Kidney epithelial cell (primary cell): ENCODE measurements at regions not wholly inside any gene's neighbourhood (a gene's known extent, or its start where the extent isn't known, plus 50 kb on each side); places are given as distances from the start of the nearest gene placed in this dataset.

Experiments used
- DNase-seq: peaks from one replicate; pipeline ENCODE4 v3.0.0-alpha.2; 2010; ENCODE audit warnings: low read depth
- H3K27me3 ChIP-seq: 2 replicates; pipeline ENCODE4 v1.6.0; 2011; ENCODE audit warnings: low read length; ENCODE audit not compliant: control insufficient read depth, insufficient read depth
- H3K36me3 ChIP-seq: 2 replicates; pipeline ENCODE4 v1.5.1; 2011; ENCODE audit warnings: low read length; ENCODE audit not compliant: control insufficient read depth, insufficient read depth
- H3K4me3 ChIP-seq: 2 replicates; pipeline ENCODE4 v1.5.1; 2011; ENCODE audit warnings: low read depth, mild to moderate bottlenecking, control low read depth, low read length
- CTCF ChIP-seq: IDR thresholded peaks from 2 replicates; pipeline ENCODE4 v1.5.1; 2011; ENCODE audit warnings: mild to moderate bottlenecking, moderate library complexity, low read length, control low read depth, inconsistent platforms; ENCODE audit not compliant: insufficient read depth, poor library complexity, severe bottlenecking

GRCh38 chr14:104333646-104334423 lies 195.4 kb downstream of the KIF26A start:
- TF ChIP-seq CTCF, result no peak
- no peaks in the 10 kb centered on the region for H3K36me3 ChIP-seq
- no peak overlapping the region for H3K4me3 ChIP-seq
- no peak for DNase-seq
- H3K27me3 ChIP-seq, result no peaks in the 10 kb centered on the region

- no peak for TF ChIP-seq CTCF
- DNase-seq, result no peak
- Histone ChIP-seq H3K4me3 (no peak overlapping the region), H3K36me3 (no peaks in the 10 kb centered on the region), H3K27me3 (no peaks in the 10 kb centered on the region)
Measured at GRCh38 chr14:104334424-104335161, 196.2 kb downstream of the KIF26A start.

- DNase-seq, result no peak
- H3K4me3 ChIP-seq, result no peak overlapping the region
- no peaks in the 10 kb centered on the region for H3K36me3 ChIP-seq
- TF ChIP-seq CTCF, result no peak
- H3K27me3 ChIP-seq, result no peaks in the 10 kb centered on the region
Measured at GRCh38 chr14:104335176-104335575, 196.8 kb downstream of the KIF26A start.

- H3K27me3 ChIP-seq, result no peaks in the 10 kb centered on the region
- no peak for DNase-seq
- no peaks in the 10 kb centered on the region for H3K36me3 ChIP-seq
- no peak overlapping the region for H3K4me3 ChIP-seq
- no peak for TF ChIP-seq CTCF
Measured at GRCh38 chr14:104335611-104336010, 197.2 kb downstream of the KIF26A start.

GRCh38 chr14:104337351-104337750 lies 199.0 kb downstream of the KIF26A start:
- H3K4me3 ChIP-seq, result no peak overlapping the region
- H3K27me3 ChIP-seq, result peaks cover under 1% of the 10 kb centered on the region
- no peak for TF ChIP-seq CTCF
- no peaks in the 10 kb centered on the region for H3K36me3 ChIP-seq
- DNase-seq, result no peak

- H3K36me3 ChIP-seq, result no peaks in the 10 kb centered on the region
- no peak overlapping the region for H3K4me3 ChIP-seq
- TF ChIP-seq CTCF, result no peak
- peaks cover 8% of the 10 kb centered on the region for H3K27me3 ChIP-seq
- DNase-seq, result no peak
Measured at GRCh38 chr14:104339361-104339760, 201.0 kb downstream of the KIF26A start.
